KG1 (cell line): ENCODE measurements at regions not wholly inside any gene's neighbourhood (a gene's known extent, or its start where the extent isn't known, plus 50 kb on each side); places are given as distances from the start of the nearest gene placed in this dataset.
"Not testable (repeated sequence)": the region's sequence is repeated elsewhere in the genome, so short reads cannot be mapped to it uniquely, and the experiment has no call there.

ENCODE experiments used
- DNase-seq: peaks from one replicate; lab custom pipeline; 2025; lab: John Stamatoyannopoulos, UW

DNA sequence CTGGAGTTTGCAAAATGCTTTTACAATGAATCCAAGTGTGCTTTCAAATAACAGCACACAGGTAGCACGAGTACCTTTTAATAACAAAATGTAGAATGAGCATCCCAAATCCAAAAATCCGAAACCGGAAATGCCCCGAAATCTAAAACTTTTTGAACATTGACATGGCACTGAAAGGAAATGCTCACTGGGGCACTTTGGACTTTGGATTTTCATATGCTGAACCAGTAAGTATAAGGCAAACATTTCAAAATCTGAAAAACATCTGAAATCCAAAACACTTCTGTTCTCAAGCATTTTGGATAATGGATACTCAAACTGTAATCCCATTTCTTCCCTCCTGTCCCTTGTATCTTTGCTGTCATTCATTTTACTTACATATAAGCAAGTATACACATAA lies 50.1 kb downstream of the GCNT4 start:
- DNase-seq = no peak

DNA sequence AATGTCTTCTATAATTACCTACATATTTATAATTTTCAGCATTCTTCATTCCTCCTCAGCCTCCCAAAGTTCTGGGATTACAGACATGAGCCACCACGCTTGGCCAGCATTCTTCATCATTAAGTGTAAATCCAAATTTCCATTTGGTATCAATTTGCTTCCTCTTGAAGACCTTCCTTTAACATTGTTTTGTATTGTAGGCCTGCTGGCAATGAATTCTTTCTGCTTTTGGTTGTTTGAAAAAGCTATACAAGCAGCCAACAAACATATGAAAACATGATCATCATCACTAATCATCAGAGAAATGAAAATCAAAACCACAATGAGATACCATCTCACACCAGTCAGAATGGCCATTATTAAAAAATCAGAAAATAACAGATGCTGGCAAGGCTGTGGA lies 56.4 kb downstream of the GCNT4 start:
- no peak for DNase-seq

DNA sequence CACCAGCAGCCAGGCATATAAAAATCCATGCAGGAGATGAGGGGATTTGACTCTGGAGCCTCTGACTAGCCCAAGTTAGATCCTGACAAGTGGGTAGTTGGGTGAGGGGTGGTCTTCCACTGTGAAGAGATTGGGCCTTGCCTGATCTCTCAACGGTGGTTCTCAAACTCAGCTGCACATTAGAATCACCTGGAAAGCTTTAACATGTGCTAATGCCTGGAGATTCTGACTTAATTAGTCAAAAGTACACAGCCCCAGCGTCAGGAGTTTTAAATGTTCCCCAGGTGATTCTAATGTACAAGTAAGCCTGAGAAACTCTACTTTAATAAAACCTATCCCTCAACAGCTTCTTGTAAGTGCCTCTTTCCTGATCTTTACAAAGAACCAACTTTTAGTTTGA lies 57.5 kb downstream of the GCNT4 start:
- DNase-seq = no peak

DNA sequence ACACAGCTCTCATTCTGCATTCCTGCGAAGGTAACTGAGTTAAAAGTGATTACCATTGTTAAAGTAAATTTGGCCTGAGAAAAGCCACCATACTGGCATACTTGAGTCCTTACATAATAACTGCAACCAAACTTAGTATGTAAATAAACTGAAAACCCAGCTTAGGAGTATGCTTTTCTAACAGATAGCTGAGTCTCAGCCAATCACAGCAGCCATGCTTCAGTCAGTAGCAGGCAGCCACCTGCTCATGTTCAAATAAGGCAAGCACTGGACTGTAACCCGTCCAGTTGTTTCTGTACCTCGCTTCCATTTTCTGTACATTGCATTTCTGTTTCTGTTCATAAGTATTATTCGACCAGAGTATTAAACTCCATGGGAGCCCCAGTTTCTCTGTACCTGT lies 58.6 kb downstream of the GCNT4 start:
- no peak for DNase-seq

DNA sequence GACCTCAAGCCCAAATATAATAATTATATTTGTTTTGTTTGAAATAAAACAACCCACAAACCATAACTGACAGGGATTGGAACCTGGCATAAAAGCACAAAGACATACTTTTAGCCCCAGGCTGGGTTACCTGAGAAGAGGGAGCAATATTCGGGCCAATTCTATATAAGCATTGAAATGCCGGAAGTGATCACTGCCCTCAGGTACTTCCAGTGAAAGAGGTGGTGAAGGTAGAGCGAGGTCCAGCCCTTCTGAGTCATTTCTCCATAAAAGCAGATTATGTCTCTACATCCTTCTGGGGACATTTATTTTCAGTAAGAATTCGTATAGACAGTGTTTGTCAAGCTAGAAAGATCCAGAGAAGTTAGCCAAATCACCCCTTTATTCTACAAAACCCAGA lies 59.6 kb downstream of the GCNT4 start:
- no peak for DNase-seq

DNA sequence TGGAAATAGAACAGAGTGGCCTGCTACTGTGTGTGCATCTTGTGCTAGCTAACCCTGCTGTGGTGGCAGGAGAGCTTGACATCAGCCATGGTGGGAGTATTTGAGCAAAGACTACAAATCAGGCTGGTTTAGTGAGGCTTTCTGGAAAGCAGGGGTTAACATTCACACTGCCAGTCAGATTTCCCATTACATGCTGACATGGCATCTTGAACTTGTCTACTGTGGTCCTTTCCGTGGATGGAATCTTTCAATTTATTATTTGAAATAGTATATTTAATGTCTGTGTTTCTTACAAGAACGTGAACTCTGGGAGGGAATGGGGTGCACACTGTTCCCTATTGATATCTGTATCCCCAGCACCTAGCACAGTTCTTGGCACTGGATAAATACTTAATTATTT lies 60.8 kb downstream of the GCNT4 start:
- no peak for DNase-seq

DNA sequence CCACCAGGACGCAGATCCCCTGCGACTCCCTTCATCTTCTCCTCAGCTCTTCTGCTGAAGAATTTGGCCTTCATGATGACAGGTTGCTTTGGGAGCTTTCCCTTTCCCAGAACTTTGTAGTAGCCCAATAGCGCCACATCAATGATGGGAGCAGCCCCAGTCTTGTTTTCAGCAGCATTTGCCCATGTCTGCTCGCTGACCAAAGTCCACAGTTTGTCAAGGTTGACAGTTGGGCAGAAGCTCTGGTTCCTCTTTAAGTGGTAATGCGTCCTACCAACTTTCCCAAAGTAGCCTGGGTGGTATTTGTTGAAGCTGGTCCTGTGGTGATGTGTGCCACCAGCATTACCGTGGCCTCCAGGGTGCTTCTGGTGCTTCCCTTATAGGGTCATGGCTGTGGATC lies 62.2 kb downstream of the GCNT4 start:
- DNase-seq = no peak

DNA sequence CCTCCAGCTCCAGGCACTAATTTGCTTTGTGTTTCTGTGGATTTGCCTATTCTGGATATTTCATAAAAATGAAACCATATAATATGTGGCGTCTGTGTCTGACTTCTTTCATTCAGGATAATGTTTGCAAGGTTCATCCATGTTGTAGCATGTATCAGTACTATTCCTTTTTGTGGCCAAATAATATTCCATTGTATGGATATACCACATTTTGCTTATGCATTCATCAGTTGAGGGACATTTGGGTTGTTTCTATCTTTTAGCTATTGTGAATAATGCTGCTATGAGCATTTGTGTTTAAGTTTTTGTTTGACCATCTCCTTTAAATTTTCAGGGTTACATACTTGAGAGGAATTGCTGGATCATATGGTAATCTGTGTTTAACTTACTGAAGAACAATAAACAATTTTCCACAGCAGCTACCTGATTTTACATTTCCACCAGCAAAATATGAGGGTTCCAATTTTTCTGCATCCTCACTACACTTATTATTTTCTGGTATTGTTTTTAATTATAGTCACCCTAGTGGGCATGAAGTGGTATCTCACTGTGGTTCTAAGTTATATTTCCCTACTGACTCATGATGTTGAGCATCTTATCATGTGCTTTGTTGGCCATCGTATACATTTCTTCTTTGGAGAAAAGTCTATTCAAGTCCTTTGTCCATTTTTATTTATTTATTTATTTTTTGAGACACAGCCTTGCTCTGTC lies 63.9 kb downstream of the GCNT4 start:
- no peak for DNase-seq

DNA sequence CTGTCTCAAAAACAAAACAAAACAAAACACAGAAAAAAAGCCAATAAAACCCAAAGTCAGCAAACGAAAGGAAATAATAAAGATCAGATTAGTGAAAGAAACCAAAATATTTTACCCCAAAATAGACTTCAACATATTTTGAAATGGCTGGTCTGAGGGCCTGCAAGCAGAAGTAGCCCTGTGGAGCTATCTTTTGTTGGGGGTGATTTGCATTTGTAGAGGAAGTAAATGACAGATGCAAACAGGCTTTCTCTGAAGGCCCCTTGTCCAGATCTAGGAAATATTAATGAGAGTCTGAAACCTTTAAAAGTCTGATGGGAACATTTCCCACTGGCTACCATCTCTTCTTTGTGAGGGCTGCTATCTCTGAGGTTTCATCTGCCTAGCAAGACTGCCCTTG lies 74.0 kb downstream of the GCNT4 start:
- no peak for DNase-seq

DNA sequence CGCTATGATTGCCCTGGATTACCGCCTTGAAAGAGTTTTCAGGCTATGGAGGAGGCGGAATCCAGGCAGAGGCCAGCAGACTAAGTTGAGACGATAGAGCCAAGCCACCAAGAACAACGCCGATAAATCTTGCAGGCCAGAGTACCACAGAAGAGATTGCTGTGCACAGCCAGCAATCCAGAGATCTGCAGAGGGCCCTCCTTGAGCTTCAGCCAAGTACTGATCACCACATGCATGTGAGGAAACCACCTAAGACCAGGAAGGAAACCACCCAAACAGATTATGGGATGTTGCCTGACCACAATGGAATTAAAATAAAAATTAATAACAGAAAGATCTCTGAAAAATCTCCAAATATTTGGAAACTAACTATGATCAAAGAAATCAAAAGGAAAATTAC lies 74.9 kb downstream of the GCNT4 start:
- peak; percentile 40 for DNase-seq

DNA sequence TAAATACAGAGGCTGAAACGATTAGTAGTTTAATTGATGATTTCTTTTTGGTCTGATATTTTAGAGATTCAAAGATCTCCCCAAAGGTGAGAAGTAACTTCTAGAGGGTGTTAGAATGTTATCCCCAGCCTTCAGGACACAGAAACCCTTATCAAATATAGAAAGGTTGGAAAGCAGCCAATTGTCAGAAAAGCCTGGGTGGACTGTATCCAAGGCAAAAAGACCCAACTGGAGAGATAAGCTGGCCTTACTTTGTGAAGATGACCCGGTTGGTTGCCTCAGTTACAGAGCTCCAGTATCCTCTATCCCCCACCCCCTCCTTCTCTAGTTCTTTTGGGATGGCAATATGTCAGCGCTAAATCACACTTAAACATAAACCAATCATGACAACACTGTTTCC lies 75.7 kb downstream of the GCNT4 start:
- DNase-seq = no peak

DNA sequence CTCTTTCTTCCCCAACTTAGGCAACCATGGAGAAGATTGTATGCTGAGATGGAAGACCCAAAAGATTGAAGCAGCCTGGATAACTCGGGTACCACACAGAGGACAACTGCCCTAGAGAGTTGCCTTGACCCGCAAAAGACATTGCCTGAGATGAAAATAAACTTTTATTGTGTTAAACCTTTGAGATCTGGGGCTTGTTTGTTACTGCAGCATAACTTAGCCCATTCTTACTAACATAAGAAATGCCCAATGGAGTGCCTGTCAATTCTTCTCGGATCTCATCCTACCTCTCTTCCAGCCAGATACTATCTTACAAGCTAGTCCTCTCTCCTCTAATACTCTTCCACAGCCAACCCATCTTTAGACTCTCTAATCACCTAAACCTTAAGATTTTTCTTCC lies 76.8 kb downstream of the GCNT4 start:
- DNase-seq = no peak

DNA sequence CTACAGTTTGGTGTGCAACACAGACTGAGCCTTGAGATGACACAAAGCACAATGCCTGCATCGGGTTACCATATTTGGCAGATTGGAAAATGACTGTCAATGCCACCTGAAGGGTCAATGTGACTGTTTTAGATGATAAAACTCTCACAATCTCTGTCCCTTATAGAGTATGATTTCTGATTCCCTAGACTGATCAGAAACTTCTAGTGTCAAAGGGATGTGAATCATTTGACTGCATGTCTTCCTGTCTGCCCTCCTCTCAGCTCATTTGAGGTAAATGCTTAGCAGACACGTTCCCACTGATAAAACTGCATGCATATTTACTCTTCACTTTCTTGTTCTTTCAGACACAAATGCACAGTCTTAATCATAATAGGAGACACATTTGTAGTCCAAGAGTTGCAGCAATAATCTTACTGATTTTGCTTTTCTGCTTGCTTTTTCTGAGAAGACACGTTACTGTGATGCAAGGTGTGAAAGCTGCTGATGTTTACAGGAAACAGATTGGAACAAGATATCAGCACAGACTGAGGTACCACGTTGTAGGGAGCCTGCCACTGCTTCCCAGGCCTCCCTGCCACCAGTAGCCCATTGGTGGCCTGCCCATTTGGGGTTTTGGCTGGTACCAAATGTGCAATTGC lies 77.8 kb downstream of the GCNT4 start:
- no peak for DNase-seq

DNA sequence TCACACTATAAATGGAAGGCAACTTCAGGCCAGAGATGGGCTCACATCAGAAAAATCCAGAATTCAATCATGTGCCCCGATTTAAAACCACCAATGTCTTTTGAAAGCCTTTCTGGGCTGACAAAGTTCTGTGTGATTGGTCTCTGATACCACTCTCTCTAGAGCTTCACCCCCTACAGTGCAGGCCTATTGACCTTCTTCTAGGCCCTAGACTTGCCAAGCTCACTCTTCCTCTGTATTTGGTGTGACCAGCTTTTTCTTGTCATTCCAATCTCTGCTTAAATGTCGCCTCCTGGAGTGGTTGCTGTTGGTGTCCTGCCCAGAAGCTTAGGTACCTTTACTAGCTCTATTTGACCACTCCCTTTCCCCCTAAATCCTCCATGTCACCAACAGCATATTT lies 78.7 kb downstream of the GCNT4 start:
- no peak for DNase-seq

DNA sequence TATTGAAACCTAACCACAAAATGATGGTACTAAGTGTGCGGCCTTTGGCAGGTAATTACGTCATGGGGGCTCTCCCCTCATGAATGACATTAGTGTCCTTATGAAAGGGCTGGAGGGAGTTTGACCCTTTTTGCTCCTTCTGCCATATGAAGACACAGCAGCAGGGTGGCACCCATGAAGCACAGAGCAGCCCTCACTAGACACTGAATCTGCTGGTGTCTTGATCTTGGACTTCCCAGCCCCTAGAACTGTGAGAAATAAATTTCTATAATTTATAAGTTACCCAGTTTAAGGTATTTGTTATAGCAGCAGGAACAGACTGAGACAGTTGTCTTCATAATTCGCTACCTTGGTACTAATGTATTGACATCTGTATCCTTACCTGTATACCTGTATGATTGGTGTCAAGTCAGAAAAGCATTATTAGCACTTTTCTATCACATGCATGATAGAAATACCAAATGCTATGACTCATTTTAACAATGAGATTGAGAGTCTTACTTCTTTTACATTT lies 80.4 kb downstream of the GCNT4 start:
- DNase-seq = no peak

DNA sequence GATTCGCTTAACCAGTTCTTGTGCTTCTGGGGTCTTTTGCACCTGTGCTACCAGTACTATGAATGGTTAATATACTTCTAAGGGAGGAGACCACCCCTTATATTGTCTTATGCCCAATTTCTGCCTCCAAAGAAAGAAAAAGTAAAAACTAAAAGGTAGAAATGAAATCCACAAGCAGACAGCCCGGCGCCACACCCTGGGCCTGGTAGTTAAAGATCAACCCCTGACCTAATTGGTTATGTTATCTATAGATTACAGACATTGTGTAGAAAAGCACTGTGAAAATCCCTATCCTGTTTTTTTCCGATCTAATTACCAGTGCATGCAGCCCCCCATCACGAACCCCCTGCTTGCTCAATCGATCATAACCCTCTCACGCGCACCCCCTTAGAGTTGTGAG lies 81.5 kb downstream of the GCNT4 start:
- not testable (repeated sequence) for DNase-seq

DNA sequence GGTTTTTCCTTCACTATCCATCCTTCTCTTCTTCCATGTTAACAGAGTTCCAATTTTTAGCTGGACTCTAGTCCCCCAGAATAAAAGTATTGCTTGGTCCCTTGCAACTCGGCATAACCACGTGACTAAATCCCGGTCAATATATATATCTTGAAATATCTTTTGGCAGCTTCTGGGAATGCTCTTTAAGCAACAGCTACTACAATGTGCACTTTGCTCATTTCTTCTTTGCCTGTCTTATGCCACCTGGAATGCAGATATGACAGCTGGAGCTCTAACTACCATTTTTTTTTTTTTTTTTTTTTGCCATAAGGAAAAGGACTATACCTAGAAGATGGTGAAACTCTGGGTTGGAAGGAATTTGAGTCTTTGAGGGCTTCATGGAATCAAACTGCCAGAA lies 82.6 kb downstream of the GCNT4 start:
- DNase-seq = no peak

DNA sequence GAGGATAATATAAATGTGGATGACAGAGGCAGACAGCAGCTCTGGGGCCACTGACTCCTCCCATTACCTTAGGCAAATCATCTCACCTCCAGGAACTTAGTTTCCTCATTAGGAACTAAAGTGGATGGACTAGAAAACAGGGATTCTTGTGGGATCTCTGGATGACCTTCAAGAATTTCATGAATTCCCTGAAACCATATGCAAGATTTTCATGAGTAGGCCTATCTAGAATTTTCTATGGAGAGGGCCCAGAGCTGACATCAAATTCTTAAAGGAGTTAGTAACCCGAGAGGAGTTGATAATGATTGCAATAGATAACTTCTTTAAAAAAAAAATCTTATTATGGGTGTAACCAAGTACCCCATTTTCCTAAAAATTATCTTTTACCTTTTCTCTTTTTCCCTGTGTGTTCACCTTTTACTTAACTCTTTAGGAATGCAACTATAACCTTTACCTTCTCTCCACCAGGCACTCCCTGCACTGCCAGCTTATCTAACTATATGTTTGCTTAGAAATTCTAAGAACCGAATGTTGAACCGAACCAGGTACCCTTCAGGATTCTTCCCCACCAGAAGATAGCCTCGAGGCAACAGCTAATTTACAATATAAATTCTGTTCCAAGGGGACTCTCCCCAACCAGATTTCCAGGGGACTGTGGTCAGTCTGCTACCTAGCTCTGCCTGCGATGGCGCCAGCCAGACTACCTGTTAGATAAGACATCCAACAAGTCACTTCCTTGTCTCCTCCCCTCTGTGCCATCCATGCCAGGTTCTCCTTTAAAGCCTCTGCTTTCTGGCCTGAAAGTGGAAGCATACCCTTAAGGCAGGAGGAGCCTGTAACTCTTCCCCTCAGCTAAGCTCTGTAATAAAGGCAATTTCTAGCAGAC lies 86.0 kb downstream of the GCNT4 start:
- no peak for DNase-seq

DNA sequence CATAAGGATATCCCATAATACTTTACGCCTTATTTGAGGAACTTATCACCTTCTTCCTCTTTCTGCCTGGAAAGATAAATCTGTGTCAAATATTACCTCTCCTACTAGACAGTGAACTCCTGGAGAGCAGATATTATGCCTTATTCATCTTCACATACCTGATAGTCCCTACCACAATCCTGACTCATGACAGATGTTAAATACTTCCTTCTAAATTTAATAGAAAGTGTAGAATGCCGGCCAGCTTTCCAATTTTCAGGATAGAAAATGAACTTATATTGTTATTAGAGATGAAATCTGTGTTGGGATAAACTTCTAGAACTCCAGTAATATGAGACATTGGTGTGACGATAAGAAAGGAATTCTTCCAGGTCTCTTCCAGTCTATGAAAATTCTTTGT lies 89.0 kb downstream of the GCNT4 start:
- DNase-seq = no peak

DNA sequence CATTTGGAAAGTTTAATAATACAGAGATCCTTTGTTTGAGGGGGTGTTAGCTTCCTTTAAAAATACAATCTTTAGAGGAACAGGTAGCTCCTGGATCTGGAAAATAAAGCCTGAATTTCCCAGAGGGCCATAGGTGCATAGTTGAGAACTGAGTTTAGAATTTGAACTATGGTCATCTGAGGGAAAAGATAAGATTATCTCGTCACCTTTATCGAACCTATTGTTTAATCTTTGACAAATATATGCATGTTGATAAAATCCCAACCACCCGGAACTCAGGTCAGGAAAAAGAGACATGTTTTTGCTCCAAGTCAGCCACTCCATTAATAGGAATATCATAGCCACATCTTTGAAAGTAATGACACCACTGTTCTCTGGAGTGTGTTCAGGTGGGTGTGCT lies 91.7 kb upstream of the FAM169A start:
- DNase-seq = no peak

DNA sequence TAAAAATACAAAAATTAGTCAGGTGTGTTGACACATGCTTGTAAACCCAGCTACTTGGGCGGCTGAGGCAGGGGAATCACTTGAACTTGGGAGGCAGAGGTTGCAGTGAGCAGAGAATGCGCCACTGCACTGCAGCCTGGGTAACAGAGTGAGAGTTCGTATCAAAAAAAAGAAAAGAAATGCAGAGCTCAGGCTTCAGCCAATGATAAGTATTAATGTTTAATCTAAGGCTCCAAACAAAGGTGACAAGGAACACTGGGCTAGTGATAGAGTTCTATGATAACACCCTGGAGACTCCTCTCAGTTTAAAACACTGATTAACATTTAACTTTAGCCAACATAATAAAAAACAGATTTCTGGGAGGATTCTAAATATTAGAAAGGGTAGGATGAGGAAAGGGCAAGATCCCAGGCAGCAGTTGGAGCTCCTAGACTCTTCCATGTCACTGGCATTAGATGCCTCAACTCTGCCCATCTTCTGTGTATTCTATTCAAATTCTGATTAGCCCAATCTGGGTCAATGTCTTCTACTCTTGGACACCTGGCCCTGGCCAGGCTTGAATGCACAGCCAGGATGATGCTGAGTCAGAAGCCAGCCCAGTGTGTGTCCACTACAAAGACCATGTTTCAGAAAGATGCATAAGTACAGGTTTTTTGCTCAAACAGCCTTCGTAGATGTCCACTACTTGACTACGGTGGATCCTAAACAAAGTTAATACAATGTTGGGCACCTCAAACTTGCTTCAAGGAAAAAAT lies 91.0 kb upstream of the FAM169A start:
- DNase-seq = no peak

DNA sequence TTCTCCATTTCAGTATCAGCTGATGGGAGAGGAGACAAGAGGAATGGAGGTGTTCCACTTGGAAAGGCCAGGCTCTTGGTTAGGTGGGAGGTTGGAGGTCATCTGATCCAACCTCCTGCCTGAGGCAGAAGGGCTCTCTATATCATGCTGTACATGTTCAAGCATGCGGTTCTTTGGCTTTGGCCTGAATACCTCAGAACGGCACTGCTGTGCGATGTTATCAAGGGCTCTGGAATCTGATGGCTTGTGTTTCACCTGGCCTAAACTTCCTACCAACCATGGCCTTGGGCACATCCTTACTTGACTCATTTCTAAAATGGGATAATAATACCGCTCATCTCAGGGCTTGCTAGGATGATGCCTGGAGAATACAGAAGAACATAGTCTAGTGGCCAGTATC lies 90.1 kb upstream of the FAM169A start:
- no peak for DNase-seq
